ENCODE measurements at regions not wholly inside any gene's neighbourhood (a gene's known extent, or its start where the extent isn't known, plus 50 kb on each side); places are given as distances from the start of the nearest gene placed in this dataset.

DNA sequence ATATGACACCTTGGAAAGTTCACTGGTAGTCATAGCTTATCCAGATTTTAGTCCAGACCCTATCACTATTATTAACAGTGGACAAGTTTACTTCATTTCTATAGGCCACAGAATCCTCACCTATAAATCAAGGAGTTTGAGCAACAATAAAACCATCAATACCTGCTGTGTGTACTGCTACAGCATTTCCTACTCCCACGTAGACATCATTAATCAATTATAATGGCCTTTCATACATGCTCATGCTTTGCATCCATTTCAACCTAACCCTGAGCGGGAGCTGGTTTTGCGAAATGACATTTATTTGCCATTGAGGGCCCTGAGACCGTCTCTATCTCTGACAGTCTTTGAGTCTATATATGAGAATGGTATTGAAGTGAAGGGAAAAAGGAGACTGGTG, 312.3 kb downstream of the FAT3 start:
- no peaks in the 10 kb centered on the region for H3K27me3 ChIP-seq (ENCODE audit: low read depth)
- H3K9me3 ChIP-seq (replicated peaks): no peaks in the 10 kb centered on the region
- no peaks in the 10 kb centered on the region for H3K36me3 ChIP-seq
- TF ChIP-seq, protein P1, sequence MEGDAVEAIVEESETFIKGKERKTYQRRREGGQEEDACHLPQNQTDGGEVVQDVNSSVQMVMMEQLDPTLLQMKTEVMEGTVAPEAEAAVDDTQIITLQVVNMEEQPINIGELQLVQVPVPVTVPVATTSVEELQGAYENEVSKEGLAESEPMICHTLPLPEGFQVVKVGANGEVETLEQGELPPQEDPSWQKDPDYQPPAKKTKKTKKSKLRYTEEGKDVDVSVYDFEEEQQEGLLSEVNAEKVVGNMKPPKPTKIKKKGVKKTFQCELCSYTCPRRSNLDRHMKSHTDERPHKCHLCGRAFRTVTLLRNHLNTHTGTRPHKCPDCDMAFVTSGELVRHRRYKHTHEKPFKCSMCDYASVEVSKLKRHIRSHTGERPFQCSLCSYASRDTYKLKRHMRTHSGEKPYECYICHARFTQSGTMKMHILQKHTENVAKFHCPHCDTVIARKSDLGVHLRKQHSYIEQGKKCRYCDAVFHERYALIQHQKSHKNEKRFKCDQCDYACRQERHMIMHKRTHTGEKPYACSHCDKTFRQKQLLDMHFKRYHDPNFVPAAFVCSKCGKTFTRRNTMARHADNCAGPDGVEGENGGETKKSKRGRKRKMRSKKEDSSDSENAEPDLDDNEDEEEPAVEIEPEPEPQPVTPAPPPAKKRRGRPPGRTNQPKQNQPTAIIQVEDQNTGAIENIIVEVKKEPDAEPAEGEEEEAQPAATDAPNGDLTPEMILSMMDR (IDR thresholded peaks at IDR 0.05; ENCODE audit: borderline replicate concordance): no peak
- no peaks in the 10 kb centered on the region for H3K4me1 ChIP-seq
- DNase-seq: no peak
- intact Hi-C loops (cut with micrococcal nuclease): no loop called here
- no peak overlapping the region for H3K4me3 ChIP-seq
- H3K27ac ChIP-seq (replicated peaks): no peak overlapping the region

DNA sequence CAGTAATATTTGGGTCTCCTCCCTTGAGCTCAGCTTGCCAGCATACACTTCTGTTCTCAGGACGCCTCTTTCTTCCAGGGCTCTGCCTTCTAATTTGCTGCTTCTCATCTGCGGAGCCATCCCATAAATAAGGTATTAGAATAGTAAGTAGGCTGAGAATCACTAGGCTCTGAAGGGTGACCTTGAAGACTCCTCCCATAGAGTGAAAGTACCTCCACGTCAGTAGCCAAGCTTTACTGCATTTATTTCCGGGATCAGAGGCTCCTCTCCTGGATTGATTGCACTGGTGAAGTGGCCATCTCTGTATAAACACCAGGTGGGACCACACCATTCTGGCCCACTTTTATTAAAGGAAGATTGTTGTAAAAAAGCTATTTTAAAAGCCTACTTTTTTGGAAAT, 315.5 kb downstream of the FAT3 start:
- DNase-seq: no peak
- Histone ChIP-seq H3K4me3 (no peak overlapping the region), H3K4me1 (no peaks in the 10 kb centered on the region), H3K27ac (replicated peaks) (no peak overlapping the region), H3K27me3 (ENCODE audit: low read depth) (peaks cover 4% of the 10 kb centered on the region), H3K36me3 (no peaks in the 10 kb centered on the region), H3K9me3 (replicated peaks) (no peaks in the 10 kb centered on the region)
- TF ChIP-seq, protein P1 (IDR thresholded peaks at IDR 0.05; ENCODE audit: borderline replicate concordance): no peak
- intact Hi-C loops (cut with micrococcal nuclease): no loop called here

DNA sequence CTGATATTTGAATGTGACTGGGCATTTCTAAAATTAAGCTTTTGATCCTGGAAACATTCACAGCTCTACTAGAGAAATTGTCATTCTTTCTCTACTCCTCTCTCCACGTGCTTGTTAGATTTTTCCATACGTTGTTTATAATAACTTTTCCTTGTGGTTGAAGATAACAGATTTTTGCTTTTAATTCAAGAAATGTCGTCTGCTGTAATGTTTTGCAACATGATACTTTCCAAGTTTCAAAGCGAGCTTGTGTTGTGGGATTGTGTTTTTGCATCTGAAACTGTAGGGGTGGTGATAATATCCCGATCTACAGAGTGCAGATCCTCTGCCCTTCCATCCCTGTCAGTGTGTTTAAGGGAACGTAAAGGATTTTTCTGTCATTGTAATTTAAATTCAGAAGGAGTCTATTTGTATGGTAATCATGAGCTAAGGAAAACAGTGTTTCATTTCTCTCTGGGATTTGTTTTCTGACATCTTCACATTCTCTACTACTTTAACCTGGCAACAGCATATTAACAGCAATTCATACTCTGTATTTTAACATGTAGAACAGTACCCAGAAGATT, 321.4 kb downstream of the FAT3 start:
- no peak for DNase-seq
- no peaks in the 10 kb centered on the region for H3K9me3 ChIP-seq (replicated peaks)
- no peaks in the 10 kb centered on the region for H3K4me1 ChIP-seq
- no peaks in the 10 kb centered on the region for H3K36me3 ChIP-seq
- H3K27me3 ChIP-seq (ENCODE audit: low read depth): peaks cover 4% of the 10 kb centered on the region
- no peak overlapping the region for H3K27ac ChIP-seq (replicated peaks)
- intact Hi-C loops (cut with micrococcal nuclease): no loop called here
- TF ChIP-seq, protein P1 (IDR thresholded peaks at IDR 0.05; ENCODE audit: borderline replicate concordance): no peak
- no peak overlapping the region for H3K4me3 ChIP-seq

DNA sequence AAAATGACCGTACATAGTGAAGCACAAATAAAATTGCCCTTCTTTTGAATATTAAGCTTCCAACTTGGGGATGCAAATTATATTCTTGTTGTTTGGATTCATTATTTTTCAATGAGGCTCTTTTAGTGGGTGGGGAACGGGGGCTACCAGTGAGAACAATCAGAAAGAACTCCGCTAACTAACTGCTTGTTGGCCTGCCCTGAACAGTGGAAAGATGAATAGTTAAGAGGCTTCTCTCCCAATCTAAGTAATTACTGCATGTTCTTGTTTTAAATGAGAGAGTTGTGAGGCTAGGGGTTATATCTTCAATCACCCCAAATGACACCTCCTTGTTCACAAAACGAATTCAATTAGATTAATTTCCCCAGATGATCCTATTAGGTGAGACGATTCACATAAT, 322.0 kb downstream of the FAT3 start:
- no peak overlapping the region for H3K4me3 ChIP-seq
- no peaks in the 10 kb centered on the region for H3K9me3 ChIP-seq (replicated peaks)
- TF ChIP-seq, protein P1 (IDR thresholded peaks at IDR 0.05; ENCODE audit: borderline replicate concordance): no peak
- peaks cover 4% of the 10 kb centered on the region for H3K27me3 ChIP-seq (ENCODE audit: low read depth)
- intact Hi-C loops (cut with micrococcal nuclease): no loop called here
- no peak overlapping the region for H3K27ac ChIP-seq (replicated peaks)
- DNase-seq: no peak
- H3K4me1 ChIP-seq: no peaks in the 10 kb centered on the region
- no peaks in the 10 kb centered on the region for H3K36me3 ChIP-seq

DNA sequence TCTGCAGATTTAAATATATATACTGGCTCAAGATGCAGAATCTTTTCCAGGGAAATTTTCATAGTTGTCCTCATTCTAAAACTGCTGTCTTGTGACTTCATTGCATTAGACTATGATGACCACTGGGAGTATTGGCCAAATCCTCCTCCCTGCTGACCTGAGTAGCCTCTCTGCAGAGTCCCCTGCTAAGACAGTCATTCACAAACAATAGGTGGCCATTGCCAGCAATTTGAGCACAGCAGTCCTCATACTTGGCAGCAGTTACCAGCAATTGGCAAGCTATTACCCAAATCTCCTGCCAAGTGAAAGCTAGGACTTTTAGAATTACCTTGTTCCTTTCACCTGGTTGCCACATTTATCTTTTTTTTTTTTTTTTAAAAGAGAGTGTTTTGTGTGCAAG, 325.8 kb downstream of the FAT3 start:
- Histone ChIP-seq H3K9me3 (replicated peaks) (no peaks in the 10 kb centered on the region), H3K36me3 (no peaks in the 10 kb centered on the region), H3K27ac (replicated peaks) (no peak overlapping the region), H3K4me3 (no peak overlapping the region), H3K4me1 (no peaks in the 10 kb centered on the region), H3K27me3 (ENCODE audit: low read depth) (no peaks in the 10 kb centered on the region)
- TF ChIP-seq, protein P1 (IDR thresholded peaks at IDR 0.05; ENCODE audit: borderline replicate concordance): no peak
- intact Hi-C loops (cut with micrococcal nuclease): no loop called here
- DNase-seq: no peak

Data from left ventricle myocardium inferior (tissue), 1 donor.